WTC11 (cell line): ENCODE measurements at regions not wholly inside any gene's neighbourhood (a gene's known extent, or its start where the extent isn't known, plus 50 kb on each side); places are given as distances from the start of the nearest gene placed in this dataset.

Experiments used
- ATAC-seq: fragments of 200-7000 bp; cut with Tn5 transposase; 2 replicates; pipeline ENCODE4 v1.10.0; 2021; ENCODE audit warnings: mild to moderate bottlenecking, moderate library complexity
- CTCF ChIA-PET: fragments of 300-600 bp; sonication (Branson Sonifier 250); formaldehyde crosslinking; loops from one replicate; lab custom pipeline; 2021; ENCODE audit warnings: antibody characterized with exemption; lab: Charles Lee
- POLR2A ChIA-PET: fragments of 350-600 bp; sonication (Branson Sonifier 250); formaldehyde crosslinking; loops from one replicate; lab custom pipeline; 2021; ENCODE audit warnings: antibody characterized with exemption; lab: Charles Lee
- DNase-seq: peaks from one replicate; pipeline ENCODE4 v3.0.0; 2021; ENCODE audit warnings: low spot score
- H3K27ac Mint-ChIP-seq: 2 replicates; pipeline ENCODE4 v1.8.0; 2021; ENCODE audit warnings: mixed read lengths
- H3K27me3 Mint-ChIP-seq: 2 replicates; pipeline ENCODE4 v1.8.0; 2021; ENCODE audit warnings: low read depth, mild to moderate bottlenecking, moderate library complexity, mixed read lengths
- H3K36me3 Mint-ChIP-seq: 2 replicates; pipeline ENCODE4 v1.8.0; 2021; ENCODE audit warnings: mixed read lengths
- H3K4me1 Mint-ChIP-seq: 2 replicates; pipeline ENCODE4 v1.8.0; 2022; ENCODE audit warnings: mixed read lengths
- H3K4me3 Mint-ChIP-seq: 2 replicates; pipeline ENCODE4 v1.8.0; 2021; ENCODE audit warnings: mild to moderate bottlenecking, moderate library complexity, mixed read lengths
- H3K9me3 Mint-ChIP-seq: 2 replicates; pipeline ENCODE4 v1.8.0; 2021; ENCODE audit warnings: mixed read lengths
- FOXK1 ChIP-seq: sonication (generic); formaldehyde crosslinking; IDR thresholded peaks from 2 replicates; pipeline ENCODE4 v1.8.0; 2022; ENCODE audit warnings: mild to moderate bottlenecking, moderate library complexity, missing genetic modification reagents
- MXD4 ChIP-seq: fragments of 250-450 bp; sonication (Bioruptor Pico); IDR thresholded peaks from 2 replicates; pipeline ENCODE4 v1.8.0; 2021; ENCODE audit warnings: mild to moderate bottlenecking, moderate library complexity, borderline replicate concordance
- NFE2L1 ChIP-seq: sonication (generic); formaldehyde crosslinking; IDR thresholded peaks from 2 replicates; pipeline ENCODE4 v1.8.1; 2023; ENCODE audit warnings: missing genetic modification reagents
- NR2C2 ChIP-seq: sonication (generic); formaldehyde crosslinking; IDR thresholded peaks from 2 replicates; pipeline ENCODE4 v1.8.0; 2022; ENCODE audit warnings: mild to moderate bottlenecking, missing genetic modification reagents
- RELA ChIP-seq: sonication (generic); formaldehyde crosslinking; IDR thresholded peaks from 2 replicates; pipeline ENCODE4 v1.8.1; 2022; ENCODE audit warnings: missing genetic modification reagents, mild to moderate bottlenecking, borderline replicate concordance
- TEAD4 ChIP-seq: sonication (generic); formaldehyde crosslinking; IDR thresholded peaks from 2 replicates; pipeline ENCODE4 v1.8.0; 2022; ENCODE audit warnings: mild to moderate bottlenecking, missing genetic modification reagents
- ZBTB21 ChIP-seq: sonication (generic); formaldehyde crosslinking; IDR thresholded peaks from 2 replicates; pipeline ENCODE4 v1.8.1; 2023; ENCODE audit warnings: mild to moderate bottlenecking, missing genetic modification reagents, borderline replicate concordance
- ZNF232 ChIP-seq: sonication (generic); formaldehyde crosslinking; IDR thresholded peaks from 2 replicates; pipeline ENCODE4 v1.8.0; 2022; ENCODE audit warnings: mild to moderate bottlenecking, missing genetic modification reagents
- ZNF416 ChIP-seq: fragments of 250-450 bp; sonication (Bioruptor Pico); IDR thresholded peaks from 2 replicates; pipeline ENCODE4 v1.9.0; 2021; ENCODE audit warnings: mild to moderate bottlenecking, inconsistent platforms
- ZNF423 ChIP-seq: fragments of 250-450 bp; sonication (Bioruptor Pico); IDR thresholded peaks from 2 replicates; pipeline ENCODE4 v2.1.2; 2022; ENCODE audit warnings: mild to moderate bottlenecking, moderate library complexity
- TF ChIP-seq, protein P1 (sequence below): sonication (generic); formaldehyde crosslinking; IDR thresholded peaks from 2 replicates; pipeline ENCODE4 v1.8.1; 2022; ENCODE audit warnings: mild to moderate bottlenecking, missing genetic modification reagents, moderate library complexity, borderline replicate concordance
- TF ChIP-seq, protein P2 (sequence below): sonication (generic); formaldehyde crosslinking; IDR thresholded peaks from 2 replicates; pipeline ENCODE4 v1.8.1; 2023; ENCODE audit warnings: mild to moderate bottlenecking, missing genetic modification reagents
- TF ChIP-seq, protein P3 (sequence below): fragments of 250-450 bp; sonication (Bioruptor Pico); IDR thresholded peaks from 2 replicates; pipeline ENCODE4 v1.9.0; 2021; ENCODE audit warnings: mild to moderate bottlenecking
- TF ChIP-seq, protein P4 (sequence below): sonication (generic); formaldehyde crosslinking; IDR thresholded peaks from 2 replicates; pipeline ENCODE4 v1.8.1; 2023; ENCODE audit warnings: mild to moderate bottlenecking, moderate library complexity, missing genetic modification reagents
- TF ChIP-seq, protein P5 (sequence below): sonication (generic); formaldehyde crosslinking; IDR thresholded peaks from 2 replicates; pipeline ENCODE4 v1.8.0; 2023; ENCODE audit warnings: missing genetic modification reagents, mild to moderate bottlenecking, borderline replicate concordance
- TF ChIP-seq, protein P6 (sequence below): sonication (generic); formaldehyde crosslinking; IDR thresholded peaks from 2 replicates; pipeline ENCODE4 v1.8.0; 2022; ENCODE audit warnings: mild to moderate bottlenecking, missing genetic modification reagents

DNA sequence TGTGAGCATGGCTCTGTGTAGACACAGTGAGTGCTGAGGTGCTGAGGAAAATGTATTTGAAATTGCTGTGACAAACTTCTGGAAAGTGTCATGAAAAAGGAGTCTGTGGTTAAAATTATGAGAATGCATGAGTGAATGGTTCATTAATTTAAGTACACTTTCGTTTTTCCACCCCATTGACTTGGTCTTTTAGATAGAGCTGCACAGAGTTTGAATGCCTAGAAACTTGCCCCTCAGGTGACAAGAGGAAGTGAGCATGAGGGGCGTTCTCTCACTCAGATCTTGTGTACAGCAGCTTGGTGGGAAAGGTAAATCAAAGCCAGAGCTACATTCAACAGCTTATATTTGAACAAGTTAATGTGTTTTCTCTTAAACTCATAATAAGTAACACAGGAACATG is 296.8 kb downstream of the WDR72 start:
- Mint-ChIP-seq H3K36me3 (no peaks in the 10 kb centered on the region), H3K27me3 (no peaks in the 10 kb centered on the region; the same call in none of the 2 replicates), H3K4me1 (peaks cover 7% of the 10 kb centered on the region), H3K4me3 (no peak overlapping the region), H3K27ac (no peak overlapping the region), H3K9me3 (peaks cover 13% of the 10 kb centered on the region; the same call in 1 of the 2 replicates)
- ATAC-seq (no peak), DNase-seq (no peak)
- CTCF ChIA-PET, result interaction anchor here (0.6 kb wide), 1 partner anchor 1145 kb away, joined by 4 read pairs; no protein-coding TSS in a partner anchor
- POLR2A ChIA-PET, result interaction anchor here (0.9 kb wide), 1 partner anchor 18 kb away, joined by 3 read pairs; no protein-coding TSS in a partner anchor
- TF ChIP-seq, protein P1, sequence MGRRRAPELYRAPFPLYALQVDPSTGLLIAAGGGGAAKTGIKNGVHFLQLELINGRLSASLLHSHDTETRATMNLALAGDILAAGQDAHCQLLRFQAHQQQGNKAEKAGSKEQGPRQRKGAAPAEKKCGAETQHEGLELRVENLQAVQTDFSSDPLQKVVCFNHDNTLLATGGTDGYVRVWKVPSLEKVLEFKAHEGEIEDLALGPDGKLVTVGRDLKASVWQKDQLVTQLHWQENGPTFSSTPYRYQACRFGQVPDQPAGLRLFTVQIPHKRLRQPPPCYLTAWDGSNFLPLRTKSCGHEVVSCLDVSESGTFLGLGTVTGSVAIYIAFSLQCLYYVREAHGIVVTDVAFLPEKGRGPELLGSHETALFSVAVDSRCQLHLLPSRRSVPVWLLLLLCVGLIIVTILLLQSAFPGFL, result no peak
- no peak for TF ChIP-seq ZBTB21 (CRISPR knock-in tag)
- TF ChIP-seq ZNF423 (CRISPR knock-in tag), result no peak
- TF ChIP-seq, protein P2, sequence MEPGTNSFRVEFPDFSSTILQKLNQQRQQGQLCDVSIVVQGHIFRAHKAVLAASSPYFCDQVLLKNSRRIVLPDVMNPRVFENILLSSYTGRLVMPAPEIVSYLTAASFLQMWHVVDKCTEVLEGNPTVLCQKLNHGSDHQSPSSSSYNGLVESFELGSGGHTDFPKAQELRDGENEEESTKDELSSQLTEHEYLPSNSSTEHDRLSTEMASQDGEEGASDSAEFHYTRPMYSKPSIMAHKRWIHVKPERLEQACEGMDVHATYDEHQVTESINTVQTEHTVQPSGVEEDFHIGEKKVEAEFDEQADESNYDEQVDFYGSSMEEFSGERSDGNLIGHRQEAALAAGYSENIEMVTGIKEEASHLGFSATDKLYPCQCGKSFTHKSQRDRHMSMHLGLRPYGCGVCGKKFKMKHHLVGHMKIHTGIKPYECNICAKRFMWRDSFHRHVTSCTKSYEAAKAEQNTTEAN, result no peak
- no peak for TF ChIP-seq RELA
- TF ChIP-seq, protein P3, sequence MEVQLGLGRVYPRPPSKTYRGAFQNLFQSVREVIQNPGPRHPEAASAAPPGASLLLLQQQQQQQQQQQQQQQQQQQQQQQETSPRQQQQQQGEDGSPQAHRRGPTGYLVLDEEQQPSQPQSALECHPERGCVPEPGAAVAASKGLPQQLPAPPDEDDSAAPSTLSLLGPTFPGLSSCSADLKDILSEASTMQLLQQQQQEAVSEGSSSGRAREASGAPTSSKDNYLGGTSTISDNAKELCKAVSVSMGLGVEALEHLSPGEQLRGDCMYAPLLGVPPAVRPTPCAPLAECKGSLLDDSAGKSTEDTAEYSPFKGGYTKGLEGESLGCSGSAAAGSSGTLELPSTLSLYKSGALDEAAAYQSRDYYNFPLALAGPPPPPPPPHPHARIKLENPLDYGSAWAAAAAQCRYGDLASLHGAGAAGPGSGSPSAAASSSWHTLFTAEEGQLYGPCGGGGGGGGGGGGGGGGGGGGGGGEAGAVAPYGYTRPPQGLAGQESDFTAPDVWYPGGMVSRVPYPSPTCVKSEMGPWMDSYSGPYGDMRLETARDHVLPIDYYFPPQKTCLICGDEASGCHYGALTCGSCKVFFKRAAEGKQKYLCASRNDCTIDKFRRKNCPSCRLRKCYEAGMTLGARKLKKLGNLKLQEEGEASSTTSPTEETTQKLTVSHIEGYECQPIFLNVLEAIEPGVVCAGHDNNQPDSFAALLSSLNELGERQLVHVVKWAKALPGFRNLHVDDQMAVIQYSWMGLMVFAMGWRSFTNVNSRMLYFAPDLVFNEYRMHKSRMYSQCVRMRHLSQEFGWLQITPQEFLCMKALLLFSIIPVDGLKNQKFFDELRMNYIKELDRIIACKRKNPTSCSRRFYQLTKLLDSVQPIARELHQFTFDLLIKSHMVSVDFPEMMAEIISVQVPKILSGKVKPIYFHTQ (CRISPR knock-in tag), result no peak
- TF ChIP-seq NFE2L1 (CRISPR knock-in tag), result no peak
- no peak for TF ChIP-seq MXD4
- TF ChIP-seq, protein P4, sequence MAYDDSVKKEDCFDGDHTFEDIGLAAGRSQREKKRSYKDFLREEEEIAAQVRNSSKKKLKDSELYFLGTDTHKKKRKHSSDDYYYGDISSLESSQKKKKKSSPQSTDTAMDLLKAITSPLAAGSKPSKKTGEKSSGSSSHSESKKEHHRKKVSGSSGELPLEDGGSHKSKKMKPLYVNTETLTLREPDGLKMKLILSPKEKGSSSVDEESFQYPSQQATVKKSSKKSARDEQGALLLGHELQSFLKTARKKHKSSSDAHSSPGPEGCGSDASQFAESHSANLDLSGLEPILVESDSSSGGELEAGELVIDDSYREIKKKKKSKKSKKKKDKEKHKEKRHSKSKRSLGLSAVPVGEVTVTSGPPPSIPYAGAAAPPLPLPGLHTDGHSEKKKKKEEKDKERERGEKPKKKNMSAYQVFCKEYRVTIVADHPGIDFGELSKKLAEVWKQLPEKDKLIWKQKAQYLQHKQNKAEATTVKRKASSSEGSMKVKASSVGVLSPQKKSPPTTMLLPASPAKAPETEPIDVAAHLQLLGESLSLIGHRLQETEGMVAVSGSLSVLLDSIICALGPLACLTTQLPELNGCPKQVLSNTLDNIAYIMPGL (CRISPR knock-in tag), result no peak
- no peak for TF ChIP-seq TEAD4 (CRISPR knock-in tag)
- TF ChIP-seq FOXK1, result no peak
- TF ChIP-seq ZNF416 (CRISPR knock-in tag), result no peak
- TF ChIP-seq ZNF232 (CRISPR knock-in tag), result no peak
- TF ChIP-seq, protein P5, sequence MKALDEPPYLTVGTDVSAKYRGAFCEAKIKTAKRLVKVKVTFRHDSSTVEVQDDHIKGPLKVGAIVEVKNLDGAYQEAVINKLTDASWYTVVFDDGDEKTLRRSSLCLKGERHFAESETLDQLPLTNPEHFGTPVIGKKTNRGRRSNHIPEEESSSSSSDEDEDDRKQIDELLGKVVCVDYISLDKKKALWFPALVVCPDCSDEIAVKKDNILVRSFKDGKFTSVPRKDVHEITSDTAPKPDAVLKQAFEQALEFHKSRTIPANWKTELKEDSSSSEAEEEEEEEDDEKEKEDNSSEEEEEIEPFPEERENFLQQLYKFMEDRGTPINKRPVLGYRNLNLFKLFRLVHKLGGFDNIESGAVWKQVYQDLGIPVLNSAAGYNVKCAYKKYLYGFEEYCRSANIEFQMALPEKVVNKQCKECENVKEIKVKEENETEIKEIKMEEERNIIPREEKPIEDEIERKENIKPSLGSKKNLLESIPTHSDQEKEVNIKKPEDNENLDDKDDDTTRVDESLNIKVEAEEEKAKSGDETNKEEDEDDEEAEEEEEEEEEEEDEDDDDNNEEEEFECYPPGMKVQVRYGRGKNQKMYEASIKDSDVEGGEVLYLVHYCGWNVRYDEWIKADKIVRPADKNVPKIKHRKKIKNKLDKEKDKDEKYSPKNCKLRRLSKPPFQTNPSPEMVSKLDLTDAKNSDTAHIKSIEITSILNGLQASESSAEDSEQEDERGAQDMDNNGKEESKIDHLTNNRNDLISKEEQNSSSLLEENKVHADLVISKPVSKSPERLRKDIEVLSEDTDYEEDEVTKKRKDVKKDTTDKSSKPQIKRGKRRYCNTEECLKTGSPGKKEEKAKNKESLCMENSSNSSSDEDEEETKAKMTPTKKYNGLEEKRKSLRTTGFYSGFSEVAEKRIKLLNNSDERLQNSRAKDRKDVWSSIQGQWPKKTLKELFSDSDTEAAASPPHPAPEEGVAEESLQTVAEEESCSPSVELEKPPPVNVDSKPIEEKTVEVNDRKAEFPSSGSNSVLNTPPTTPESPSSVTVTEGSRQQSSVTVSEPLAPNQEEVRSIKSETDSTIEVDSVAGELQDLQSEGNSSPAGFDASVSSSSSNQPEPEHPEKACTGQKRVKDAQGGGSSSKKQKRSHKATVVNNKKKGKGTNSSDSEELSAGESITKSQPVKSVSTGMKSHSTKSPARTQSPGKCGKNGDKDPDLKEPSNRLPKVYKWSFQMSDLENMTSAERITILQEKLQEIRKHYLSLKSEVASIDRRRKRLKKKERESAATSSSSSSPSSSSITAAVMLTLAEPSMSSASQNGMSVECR (CRISPR knock-in tag), result no peak
- TF ChIP-seq, protein P6, sequence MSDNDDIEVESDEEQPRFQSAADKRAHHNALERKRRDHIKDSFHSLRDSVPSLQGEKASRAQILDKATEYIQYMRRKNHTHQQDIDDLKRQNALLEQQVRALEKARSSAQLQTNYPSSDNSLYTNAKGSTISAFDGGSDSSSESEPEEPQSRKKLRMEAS (CRISPR knock-in tag), result no peak
- TF ChIP-seq NR2C2 (CRISPR knock-in tag), result no peak
